ENCODE measurements at regions not wholly inside any gene's neighbourhood (a gene's known extent, or its start where the extent isn't known, plus 50 kb on each side); places are given as distances from the start of the nearest gene placed in this dataset.

GRCh38 chr2:217067787-217068186 lies 207.9 kb upstream of the TNP1 start:
- TF ChIP-seq CTCF (IDR thresholded peaks at IDR 0.05; ENCODE audit: insufficient read depth, low read length, poor library complexity, severe bottlenecking) = no peak
- TF ChIP-seq EZH2phosphoT487 (conservative IDR thresholded peaks at IDR 0.05; ENCODE audit: low read length) = no peak

Measured in SU-DHL-6 (cell line).